ENCODE measurements at regions not wholly inside any gene's neighbourhood (a gene's known extent, or its start where the extent isn't known, plus 50 kb on each side); places are given as distances from the start of the nearest gene placed in this dataset.

- DNase-seq (ENCODE audit: low read depth in 2 of 2), result no peak
These were observed 540.5 kb upstream of the ATP11B start for GRCh38 chr3:182252802-182253201.

GRCh38 chr3:182255158-182255557 is 538.1 kb upstream of the ATP11B start:
- no peak for DNase-seq (ENCODE audit: low read depth in 2 of 2)

- DNase-seq (ENCODE audit: low read depth in 2 of 2), result no peak
These were observed 535.9 kb upstream of the ATP11B start for GRCh38 chr3:182257361-182257760.

DNA sequence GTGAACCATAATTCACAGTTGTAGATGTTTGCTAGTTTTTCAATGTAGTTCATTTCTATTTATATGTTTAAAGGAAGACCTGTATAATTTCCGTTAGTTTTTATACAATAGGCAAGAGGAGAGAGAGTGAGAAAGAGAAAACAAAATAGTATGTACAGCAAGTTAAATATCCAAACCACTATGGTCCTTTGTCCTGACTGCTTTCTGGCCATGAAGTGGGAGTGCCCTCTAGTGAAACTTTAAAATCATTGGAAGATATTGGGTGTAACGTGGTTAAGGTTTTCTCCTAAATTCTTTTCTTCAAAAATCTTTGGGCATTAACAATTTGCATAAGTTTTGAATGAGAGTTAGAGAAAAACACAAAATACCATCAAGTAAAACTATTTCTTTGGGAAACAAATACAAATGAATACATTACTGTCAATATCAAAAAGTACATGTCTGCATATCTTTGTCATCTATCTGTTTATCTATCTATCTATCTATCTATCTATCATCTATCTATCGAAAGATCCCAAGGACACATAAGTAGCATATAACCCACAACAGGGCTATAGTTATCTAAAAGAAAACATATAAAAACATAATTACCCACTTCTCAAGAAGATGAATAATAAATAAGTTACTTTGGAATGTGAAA is 534.6 kb upstream of the ATP11B start:
- DNase-seq (ENCODE audit: low read depth in 2 of 2), result no peak

DNA sequence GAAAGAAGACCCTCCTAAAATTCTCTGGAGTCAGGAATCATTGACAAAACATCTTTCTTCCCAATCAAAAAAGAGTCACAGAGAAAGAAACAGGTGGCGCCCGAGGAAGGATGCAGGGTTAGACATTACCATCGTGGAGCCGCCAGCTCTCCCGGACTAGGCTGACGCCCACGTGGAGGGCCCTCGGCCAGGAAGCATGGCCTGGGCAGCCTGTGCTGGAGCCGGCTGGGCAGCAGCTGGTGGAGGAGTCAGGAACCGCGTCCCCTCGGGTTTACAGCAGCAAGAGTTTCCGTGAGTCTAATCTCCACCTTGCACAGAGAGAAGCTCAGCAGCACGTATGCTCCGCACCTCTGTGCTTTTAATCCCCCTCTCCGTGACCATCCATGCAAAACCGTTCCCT is 533.7 kb upstream of the ATP11B start:
- no peak for DNase-seq (ENCODE audit: low read depth in 2 of 2)

- no peak for DNase-seq (ENCODE audit: low read depth in 2 of 2)
These were observed 532.3 kb upstream of the ATP11B start for GRCh38 chr3:182261041-182261440.

- no peak for DNase-seq (ENCODE audit: low read depth in 2 of 2)
These were observed 524.6 kb upstream of the ATP11B start for GRCh38 chr3:182268711-182269110.

GRCh38 chr3:182276512-182276911 is 516.8 kb upstream of the ATP11B start:
- no peak for DNase-seq (ENCODE audit: low read depth in 2 of 2)

GRCh38 chr3:182284793-182285192 is 508.5 kb upstream of the ATP11B start:
- DNase-seq (ENCODE audit: low read depth in 2 of 2), result no peak

- no peak for DNase-seq (ENCODE audit: low read depth in 2 of 2)
These were observed 500.7 kb upstream of the ATP11B start for GRCh38 chr3:182292591-182292990.

- DNase-seq (ENCODE audit: low read depth in 2 of 2), result no peak
These were observed 499.0 kb upstream of the ATP11B start for GRCh38 chr3:182294256-182294655.

DNA sequence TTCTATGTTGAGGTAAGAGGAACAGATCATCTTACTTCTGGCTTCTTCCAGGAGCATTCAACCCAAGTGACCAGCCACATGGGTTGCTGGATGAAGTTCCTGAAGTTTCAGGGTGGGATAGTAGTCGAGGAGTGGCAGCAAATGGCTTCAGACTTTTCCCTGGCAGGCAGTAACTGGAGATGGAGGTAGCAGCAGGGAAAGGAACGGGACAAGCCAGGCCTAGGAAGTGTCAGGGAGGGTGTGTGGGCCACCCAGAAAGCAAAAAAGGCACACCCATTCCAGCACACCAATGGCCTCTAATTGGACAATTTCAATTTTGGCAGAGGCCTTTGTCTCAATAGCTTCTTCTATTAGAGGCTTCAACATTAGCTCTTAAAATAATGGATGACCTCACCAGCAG is 498.6 kb upstream of the ATP11B start:
- no peak for DNase-seq (ENCODE audit: low read depth in 2 of 2)

DNA sequence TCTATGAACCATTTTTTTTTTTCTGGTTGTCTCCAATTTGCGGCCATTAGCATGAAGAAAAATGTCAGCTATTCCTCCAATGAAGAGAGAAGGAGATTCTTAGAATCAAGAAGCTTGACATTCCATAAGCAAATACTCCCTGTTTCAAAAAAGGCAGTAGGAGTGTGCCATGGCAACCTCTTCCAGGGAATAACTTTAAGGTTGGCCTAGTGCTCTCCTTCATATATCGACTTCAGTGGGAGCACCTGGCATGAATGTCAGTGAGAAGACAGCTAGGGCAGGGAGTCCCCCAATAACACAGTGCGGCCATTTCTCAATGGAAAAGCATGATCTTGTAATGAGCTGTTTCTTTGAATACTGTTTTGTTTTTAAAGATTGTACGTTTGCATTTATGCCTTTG is 493.0 kb upstream of the ATP11B start:
- DNase-seq (ENCODE audit: low read depth in 2 of 2), result no peak

DNA sequence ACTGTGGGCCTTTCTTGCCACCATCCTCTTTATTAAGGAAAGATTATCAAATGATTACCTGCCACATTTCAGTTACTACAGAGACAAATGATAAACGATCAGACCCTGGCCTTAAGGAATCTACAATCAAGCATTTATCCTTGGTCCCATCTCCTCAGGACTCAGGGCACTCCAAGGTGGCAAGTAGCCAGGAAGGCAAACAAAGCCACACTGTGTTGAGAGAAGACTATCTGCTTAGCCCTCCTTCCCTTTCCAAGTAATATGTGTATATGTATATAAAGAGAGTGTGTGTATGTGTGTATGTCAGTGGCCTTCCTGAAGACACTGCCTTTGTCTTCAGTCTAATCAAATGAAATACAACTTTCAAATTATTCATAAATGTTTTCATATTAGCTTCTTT is 490.1 kb upstream of the ATP11B start:
- DNase-seq (ENCODE audit: low read depth in 2 of 2), result no peak

- no peak for DNase-seq (ENCODE audit: low read depth in 2 of 2)
These were observed 487.2 kb upstream of the ATP11B start for GRCh38 chr3:182305881-182306665.

GRCh38 chr3:182308328-182308727 is 485.0 kb upstream of the ATP11B start:
- no peak for DNase-seq (ENCODE audit: low read depth in 2 of 2)

GRCh38 chr3:182309120-182309519 is 484.2 kb upstream of the ATP11B start:
- no peak for DNase-seq (ENCODE audit: low read depth in 2 of 2)

GRCh38 chr3:182315313-182315712 is 478.0 kb upstream of the ATP11B start:
- no peak for DNase-seq (ENCODE audit: low read depth in 2 of 2)

DNA sequence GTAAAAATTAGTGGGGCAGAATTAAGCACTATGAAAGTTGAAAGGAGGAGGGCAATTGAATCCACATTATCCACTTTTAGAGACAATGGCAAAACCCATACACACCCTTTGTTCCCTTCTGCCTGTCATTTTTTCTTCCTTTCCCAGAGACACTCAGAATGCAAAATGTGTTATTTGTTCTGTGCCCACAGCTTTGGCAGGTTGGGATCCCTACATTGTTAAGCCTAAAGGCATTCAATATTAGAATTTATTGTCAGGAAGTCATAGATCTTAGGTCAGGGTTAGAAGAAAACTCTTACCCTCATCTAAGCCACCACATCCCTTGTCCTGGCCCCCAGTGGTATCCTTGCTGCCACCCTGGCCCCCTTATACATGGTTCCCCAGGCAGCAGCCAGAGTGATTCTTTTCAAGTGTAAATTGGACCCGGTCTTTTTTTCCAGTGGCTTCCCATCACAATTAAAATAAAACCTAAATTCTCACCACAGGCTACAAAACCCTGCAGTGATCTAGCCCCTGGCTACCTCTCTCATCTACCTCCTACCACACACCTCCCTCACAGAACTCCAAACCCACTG is 470.1 kb upstream of the ATP11B start:
- no peak for DNase-seq (ENCODE audit: low read depth in 2 of 2)

- DNase-seq (ENCODE audit: low read depth in 2 of 2), result no peak
These were observed 469.4 kb upstream of the ATP11B start for GRCh38 chr3:182323898-182324297.

- no peak for DNase-seq (ENCODE audit: low read depth in 2 of 2)
These were observed 467.9 kb upstream of the ATP11B start for GRCh38 chr3:182325213-182325950.

DNA sequence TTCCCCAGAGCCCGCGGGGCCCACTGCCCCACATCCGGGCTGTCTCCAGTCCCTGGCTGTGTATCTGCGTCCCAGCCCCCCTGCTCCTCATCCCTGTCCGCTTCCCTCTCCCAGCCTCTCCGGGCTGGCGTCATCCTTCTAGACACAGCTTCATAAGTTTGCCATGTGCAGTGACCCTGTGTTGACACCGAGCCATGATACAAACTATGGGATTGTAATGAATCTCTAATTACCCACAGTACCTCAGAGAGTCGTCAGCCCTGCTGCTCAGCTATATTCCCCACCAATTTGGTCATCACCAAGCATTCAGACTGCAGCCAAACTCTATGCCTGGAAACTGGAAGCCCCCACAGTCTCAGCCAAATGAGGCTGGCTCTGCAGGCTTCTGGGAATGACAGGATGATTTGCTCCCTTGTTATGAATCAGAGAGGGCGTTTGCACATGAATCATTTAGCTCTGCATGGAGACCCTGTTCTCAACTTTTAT is 466.1 kb upstream of the ATP11B start:
- no peak for DNase-seq (ENCODE audit: low read depth in 2 of 2)
